K562 (cell line): ENCODE measurements at regions not wholly inside any gene's neighbourhood (a gene's known extent, or its start where the extent isn't known, plus 50 kb on each side); places are given as distances from the start of the nearest gene placed in this dataset.

Source experiments
- CREB3 ChIP-seq: fragments of 450-650 bp; conservative IDR thresholded peaks from 2 replicates; pipeline ENCODE4 v1.6.1; 2016; ENCODE audit warnings: missing genetic modification characterization, low read depth, mild to moderate bottlenecking, missing compliant biosample characterization, moderate library complexity
- ESRRB ChIP-seq: fragments of 250-450 bp; sonication (Bioruptor Pico); IDR thresholded peaks from 2 replicates; pipeline ENCODE4 v1.5.0; 2020; ENCODE audit warnings: mild to moderate bottlenecking, moderate library complexity, borderline replicate concordance
- POU5F1 ChIP-seq: fragments of 150-350 bp; IDR thresholded peaks from 2 replicates; pipeline ENCODE4 v1.6.1; 2014; ENCODE audit warnings: borderline replicate concordance, low read length, low read depth, mild to moderate bottlenecking; ENCODE audit not compliant: partially characterized antibody
- SAP30 ChIP-seq: fragments of 200-600 bp; sonication (generic); IDR thresholded peaks from 2 replicates; pipeline ENCODE4 v1.6.1; 2012; ENCODE audit warnings: borderline replicate concordance, low read depth, mild to moderate bottlenecking, moderate library complexity, low read length, control low read depth, inconsistent platforms; ENCODE audit not compliant: insufficient read depth, poor library complexity, severe bottlenecking
- TSHZ1 ChIP-seq: fragments of 250-450 bp; sonication (Bioruptor Pico); IDR thresholded peaks from 2 replicates; pipeline ENCODE4 v1.4.0; 2020; ENCODE audit warnings: mild to moderate bottlenecking, moderate library complexity
- ZNF263 ChIP-seq: sonication (generic); formaldehyde crosslinking; IDR thresholded peaks from 2 replicates; pipeline ENCODE4 v1.8.0; 2022; ENCODE audit warnings: mild to moderate bottlenecking, missing genetic modification reagents, borderline replicate concordance
- ZNF436 ChIP-seq: fragments of 250-450, 450-650 bp; sonication (Bioruptor Pico); formaldehyde crosslinking; IDR thresholded peaks from 2 replicates; pipeline ENCODE4 v1.7.0; 2020; ENCODE audit warnings: mild to moderate bottlenecking

DNA sequence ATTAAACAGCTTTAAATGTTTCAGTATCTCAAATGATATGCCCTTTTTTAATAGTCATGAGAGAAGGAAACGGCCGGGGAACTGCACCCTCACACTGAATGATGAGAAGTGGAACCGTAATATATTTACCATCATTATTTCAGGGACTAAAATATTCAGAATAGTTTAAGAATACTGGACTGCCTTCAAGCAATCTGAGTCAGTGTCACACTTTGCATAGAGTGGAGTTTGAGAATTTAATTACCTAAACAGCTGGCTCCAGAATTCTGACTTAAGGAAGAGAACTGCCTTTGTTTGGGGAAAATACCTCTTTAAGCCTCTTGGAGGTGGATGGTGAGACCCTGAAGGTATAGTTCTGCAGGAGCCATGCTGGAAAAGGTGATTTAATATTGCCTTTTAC is 135.9 kb upstream of the EPHA7 start (continued):
- TF ChIP-seq CREB3 (tag) (no peak), ZNF263 (CRISPR knock-in tag) (no peak), SAP30 (no peak), ZNF436 (CRISPR knock-in tag) (no peak), TSHZ1 (CRISPR knock-in tag) (no peak), POU5F1 (no peak), ESRRB (CRISPR knock-in tag) (no peak)
